Upper lobe of right lung (tissue), 1 donor: ENCODE measurements at regions not wholly inside any gene's neighbourhood (a gene's known extent, or its start where the extent isn't known, plus 50 kb on each side); places are given as distances from the start of the nearest gene placed in this dataset.

Experiments used
- ATAC-seq: fragments of 200-7000 bp; cut with Tn5 transposase; one replicate; pipeline ENCODE4 v1.9.1; 2020; ENCODE audit warnings: mild to moderate bottlenecking, moderate library complexity
- DNase-seq: peaks from one replicate; pipeline ENCODE4 v3.0.0-alpha.2; 2020
- H3K27ac ChIP-seq: fragments of 200-600 bp; one replicate; pipeline ENCODE4 v1.8.0; 2022
- H3K27me3 ChIP-seq: fragments of 200-600 bp; one replicate; pipeline ENCODE4 v1.8.0; 2022; ENCODE audit warnings: mild to moderate bottlenecking
- H3K36me3 ChIP-seq: fragments of 200-600 bp; one replicate; pipeline ENCODE4 v1.8.0; 2022
- H3K4me1 ChIP-seq: fragments of 200-600 bp; one replicate; pipeline ENCODE4 v1.8.0; 2022
- H3K4me3 ChIP-seq: fragments of 200-600 bp; one replicate; pipeline ENCODE4 v1.8.0; 2022; ENCODE audit warnings: mild to moderate bottlenecking
- H3K9me3 ChIP-seq: fragments of 200-600 bp; one replicate; pipeline ENCODE4 v1.8.0; 2022
- intact Hi-C: fragments of 100-400 bp; cut with DNase I; formaldehyde crosslinking; loops from one replicate; pipeline ENCODE4 v1.11.0; 2022
- TF ChIP-seq, protein P1 (sequence below): fragments of 200-600 bp; IDR thresholded peaks from one replicate; pipeline ENCODE4 v1.8.0; 2022; ENCODE audit warnings: antibody characterized with exemption
- donor health status: DM: no; HTN: yes; CAD: no; lungs with severe emphysema.

DNA sequence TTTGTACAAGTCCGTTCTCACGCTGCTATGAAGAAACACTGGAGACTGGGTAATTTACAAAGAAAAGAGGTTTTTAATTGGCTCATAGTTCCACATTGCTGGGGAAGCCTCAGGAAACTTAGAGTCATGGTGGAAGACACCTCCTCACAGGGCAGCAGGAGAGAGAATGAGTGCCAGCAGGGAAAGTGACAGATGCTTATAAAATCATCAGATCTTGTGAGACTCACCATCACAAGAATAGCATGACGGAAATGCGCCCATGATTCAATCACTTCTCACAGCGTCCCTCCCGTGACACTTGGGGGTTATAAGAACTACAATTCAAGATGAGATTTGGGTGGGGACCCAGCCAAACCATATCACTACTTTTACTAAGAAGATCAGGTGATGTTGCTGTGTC is 285.8 kb downstream of the TMX3 start:
- Histone ChIP-seq H3K4me3 (no peak overlapping the region), H3K36me3 (no peaks in the 10 kb centered on the region), H3K9me3 (no peaks in the 10 kb centered on the region), H3K4me1 (no peaks in the 10 kb centered on the region), H3K27ac (no peak overlapping the region), H3K27me3 (no peaks in the 10 kb centered on the region)
- TF ChIP-seq, protein P1, sequence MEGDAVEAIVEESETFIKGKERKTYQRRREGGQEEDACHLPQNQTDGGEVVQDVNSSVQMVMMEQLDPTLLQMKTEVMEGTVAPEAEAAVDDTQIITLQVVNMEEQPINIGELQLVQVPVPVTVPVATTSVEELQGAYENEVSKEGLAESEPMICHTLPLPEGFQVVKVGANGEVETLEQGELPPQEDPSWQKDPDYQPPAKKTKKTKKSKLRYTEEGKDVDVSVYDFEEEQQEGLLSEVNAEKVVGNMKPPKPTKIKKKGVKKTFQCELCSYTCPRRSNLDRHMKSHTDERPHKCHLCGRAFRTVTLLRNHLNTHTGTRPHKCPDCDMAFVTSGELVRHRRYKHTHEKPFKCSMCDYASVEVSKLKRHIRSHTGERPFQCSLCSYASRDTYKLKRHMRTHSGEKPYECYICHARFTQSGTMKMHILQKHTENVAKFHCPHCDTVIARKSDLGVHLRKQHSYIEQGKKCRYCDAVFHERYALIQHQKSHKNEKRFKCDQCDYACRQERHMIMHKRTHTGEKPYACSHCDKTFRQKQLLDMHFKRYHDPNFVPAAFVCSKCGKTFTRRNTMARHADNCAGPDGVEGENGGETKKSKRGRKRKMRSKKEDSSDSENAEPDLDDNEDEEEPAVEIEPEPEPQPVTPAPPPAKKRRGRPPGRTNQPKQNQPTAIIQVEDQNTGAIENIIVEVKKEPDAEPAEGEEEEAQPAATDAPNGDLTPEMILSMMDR, result no peak
- no peak for DNase-seq
- no peak for ATAC-seq
- intact Hi-C loops, result no loop called here

DNA sequence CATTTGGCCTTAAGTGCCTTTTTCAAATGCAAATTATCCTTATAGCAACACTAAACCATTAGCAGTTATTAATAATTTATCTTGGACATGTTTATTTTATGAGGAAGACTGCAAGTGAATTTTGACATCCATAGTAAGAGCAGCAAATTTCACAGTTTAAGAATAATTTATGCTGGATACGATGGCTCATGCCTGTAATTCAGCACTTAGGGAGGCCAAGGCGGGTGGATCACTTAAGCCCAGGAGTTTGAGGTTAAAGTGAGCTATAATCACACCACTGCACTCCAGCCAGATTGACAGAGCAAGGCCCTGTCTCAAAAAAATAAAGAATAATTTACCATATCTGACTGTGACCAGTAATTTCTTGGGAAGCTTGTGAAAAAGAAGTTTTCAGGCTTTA is 286.2 kb downstream of the TMX3 start:
- intact Hi-C loops, result no loop called here
- DNase-seq (no peak), ATAC-seq (no peak)
- Histone ChIP-seq H3K36me3 (no peaks in the 10 kb centered on the region), H3K4me1 (no peaks in the 10 kb centered on the region), H3K27ac (no peak overlapping the region), H3K9me3 (no peaks in the 10 kb centered on the region), H3K27me3 (no peaks in the 10 kb centered on the region), H3K4me3 (no peak overlapping the region)
- TF ChIP-seq, protein P1, result no peak

DNA sequence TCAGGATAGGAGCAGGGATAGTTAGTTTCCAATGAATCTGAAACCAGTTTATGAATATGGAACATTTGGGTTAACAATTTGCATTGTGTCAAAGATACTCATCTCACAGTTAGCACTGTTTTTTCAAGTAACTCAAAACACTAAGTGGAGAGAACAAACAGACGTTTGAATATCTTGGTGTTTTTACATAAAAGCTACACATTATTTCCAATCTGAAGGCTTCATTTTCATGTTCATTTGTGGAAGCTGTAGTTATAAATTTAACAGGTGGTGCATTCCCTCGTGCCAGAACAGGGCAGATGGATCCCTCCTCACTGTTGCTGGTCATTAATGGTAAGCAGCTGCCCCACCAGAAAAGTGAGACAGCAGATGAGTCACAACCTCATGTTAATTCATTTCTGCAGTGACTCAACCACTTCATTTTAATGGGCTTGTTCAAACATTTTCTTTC is 286.9 kb downstream of the TMX3 start:
- ATAC-seq (no peak), DNase-seq (no peak)
- Histone ChIP-seq H3K9me3 (no peaks in the 10 kb centered on the region), H3K36me3 (no peaks in the 10 kb centered on the region), H3K27ac (no peak overlapping the region), H3K4me1 (no peaks in the 10 kb centered on the region), H3K27me3 (no peaks in the 10 kb centered on the region), H3K4me3 (no peak overlapping the region)
- intact Hi-C loops, result no loop called here
- TF ChIP-seq, protein P1, result no peak

DNA sequence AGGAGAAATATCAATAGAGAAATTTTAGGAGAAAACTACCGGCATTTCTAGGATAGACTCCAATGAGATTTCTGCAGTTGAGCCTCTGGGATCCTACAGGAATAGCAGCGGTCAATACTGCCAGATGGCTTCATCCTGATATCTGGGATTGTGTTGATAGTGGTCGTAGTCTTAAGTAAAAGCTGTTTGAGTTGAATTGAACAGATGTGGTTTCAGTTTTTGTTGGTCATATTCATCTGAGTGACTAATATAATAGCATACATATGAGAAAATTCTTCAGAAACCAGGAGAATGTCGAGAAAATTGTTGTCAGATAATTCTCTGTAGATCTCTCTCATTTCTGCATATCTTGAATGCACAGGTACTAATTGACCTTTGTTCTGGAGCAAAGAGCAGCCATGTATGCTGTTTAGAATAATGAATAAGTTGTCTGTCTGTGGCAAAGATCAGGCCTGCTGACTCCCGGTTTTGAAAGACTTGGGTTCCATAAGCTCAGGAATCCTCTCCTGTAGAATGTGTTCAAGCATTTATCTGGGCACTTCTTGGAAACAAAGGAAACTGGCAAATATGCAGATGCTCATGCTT is 288.1 kb downstream of the TMX3 start:
- Histone ChIP-seq H3K4me1 (no peaks in the 10 kb centered on the region), H3K27me3 (no peaks in the 10 kb centered on the region), H3K4me3 (no peak overlapping the region), H3K27ac (no peak overlapping the region), H3K9me3 (no peaks in the 10 kb centered on the region), H3K36me3 (no peaks in the 10 kb centered on the region)
- ATAC-seq (no peak), DNase-seq (no peak)
- TF ChIP-seq, protein P1, result no peak
- intact Hi-C loops, result no loop called here

DNA sequence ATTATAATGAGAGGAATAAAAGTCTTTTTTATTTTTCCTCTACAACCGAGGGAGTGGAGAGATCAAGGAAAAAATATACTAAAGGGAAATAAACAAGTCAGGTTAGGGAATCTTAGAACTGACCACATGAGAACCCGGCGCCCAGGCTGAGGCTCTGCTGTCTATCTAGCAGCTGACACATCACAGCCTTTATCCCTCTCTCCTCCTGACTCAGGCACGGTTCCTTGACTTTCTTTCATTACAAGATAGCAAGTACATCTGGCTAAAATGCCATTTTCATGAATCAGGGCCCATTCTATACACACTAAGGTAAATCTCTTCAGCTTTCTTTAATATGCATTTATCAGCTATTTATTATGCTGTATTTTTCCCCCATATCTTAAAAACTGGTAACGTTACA is 296.0 kb downstream of the TMX3 start:
- intact Hi-C loops, result no loop called here
- H3K4me1 ChIP-seq, result no peaks in the 10 kb centered on the region
- H3K27me3 ChIP-seq, result no peaks in the 10 kb centered on the region
- H3K36me3 ChIP-seq, result no peaks in the 10 kb centered on the region
- H3K9me3 ChIP-seq, result no peaks in the 10 kb centered on the region
- ATAC-seq, result no peak
- no peak overlapping the region for H3K4me3 ChIP-seq
- TF ChIP-seq, protein P1, result no peak
- H3K27ac ChIP-seq, result no peak overlapping the region
- no peak for DNase-seq
